SKM-1 treated with dmso at 0.1 percent for 144 hours (cell line): ENCODE measurements at regions not wholly inside any gene's neighbourhood (a gene's known extent, or its start where the extent isn't known, plus 50 kb on each side); places are given as distances from the start of the nearest gene placed in this dataset.
A peak's percentile ranks its signal among the peaks of the same experiment; 100 is the strongest.

ENCODE experiments used
- DNase-seq: peaks from one replicate; lab custom pipeline; 2025; ENCODE audit not compliant: unreplicated experiment; lab: John Stamatoyannopoulos, UW

- no peak for DNase-seq
Measured at GRCh38 chr12:115762936-115763335, 514.6 kb downstream of the MED13L start.

DNA sequence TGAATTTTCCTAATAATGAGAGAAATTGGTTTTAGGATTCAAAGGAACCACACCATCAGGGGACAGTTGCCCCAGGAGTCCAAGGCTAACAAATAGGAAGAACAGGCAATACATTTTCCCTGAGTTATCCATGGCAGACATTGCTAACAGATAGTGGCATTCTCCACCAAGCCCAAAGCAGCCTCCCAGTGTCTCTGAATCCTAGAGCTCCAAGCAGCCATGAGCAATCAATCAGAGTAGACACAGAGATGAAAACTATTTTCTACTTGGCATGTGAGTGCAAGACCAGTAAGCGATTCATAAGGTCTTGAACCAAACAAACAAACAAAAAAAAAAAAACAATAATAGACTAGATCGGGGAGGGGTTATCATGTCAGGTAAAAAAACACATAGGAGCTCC lies 515.7 kb downstream of the MED13L start:
- DNase-seq: no peak

DNA sequence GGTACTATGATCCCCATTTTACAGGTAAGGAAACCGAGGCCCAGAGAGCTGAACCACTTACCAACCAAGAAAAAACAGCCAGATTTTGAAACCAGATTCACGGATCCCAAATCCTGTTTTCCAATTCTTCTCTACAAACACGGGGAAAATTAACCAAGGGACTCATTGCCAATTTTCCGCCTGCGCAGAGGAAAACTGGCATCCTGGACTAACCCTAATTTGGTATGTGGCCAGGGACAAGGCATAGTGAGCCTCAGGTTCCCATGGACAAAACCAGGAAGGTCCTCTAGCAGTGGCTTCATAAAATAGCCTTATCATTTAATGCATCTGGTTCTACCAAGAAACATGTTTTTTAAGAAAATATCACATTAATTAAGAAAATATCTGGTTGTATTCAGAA lies 517.3 kb downstream of the MED13L start:
- DNase-seq: no peak

- DNase-seq: no peak
Measured at GRCh38 chr12:115758877-115759620, 518.4 kb downstream of the MED13L start.

DNA sequence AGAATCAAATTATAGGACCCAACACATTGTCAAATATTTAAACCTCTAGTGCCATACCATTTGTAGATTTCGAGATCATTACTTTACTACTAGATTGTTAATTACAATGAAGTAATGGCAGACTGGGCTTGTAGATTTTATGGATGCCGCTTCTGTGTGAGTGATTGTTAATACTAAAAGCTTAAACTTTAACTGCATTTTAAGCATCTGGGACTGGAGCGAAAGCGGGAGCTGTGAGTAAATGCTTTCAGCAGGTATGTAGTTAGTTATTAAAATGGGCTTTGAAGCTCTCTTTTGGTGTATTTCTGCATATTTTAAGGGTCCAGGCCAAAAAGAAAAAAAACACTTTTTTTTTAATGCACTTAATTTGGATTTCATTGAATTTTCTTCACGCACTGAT lies 519.3 kb downstream of the MED13L start:
- no peak for DNase-seq

DNA sequence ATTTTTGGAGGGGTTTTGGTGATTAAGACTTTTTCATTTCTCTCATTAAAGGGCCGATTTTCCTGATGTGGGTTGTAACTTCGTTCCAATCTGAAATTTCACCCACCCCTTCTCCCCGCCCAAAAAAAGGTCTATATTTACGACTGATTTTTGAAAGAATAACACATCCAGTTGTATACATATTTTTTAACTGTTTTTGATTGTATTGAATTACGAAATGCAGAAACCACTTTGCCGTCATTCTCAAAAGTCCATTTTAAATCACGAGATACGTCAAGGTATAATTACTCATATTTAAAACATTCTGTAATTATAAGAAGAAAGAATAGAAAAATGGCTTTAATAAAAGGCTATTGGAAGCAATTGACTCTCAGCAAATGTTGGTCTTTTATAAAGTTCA lies 520.7 kb downstream of the MED13L start:
- DNase-seq: no peak

- DNase-seq: no peak
Measured at GRCh38 chr12:115756271-115756670, 521.2 kb downstream of the MED13L start.

DNA sequence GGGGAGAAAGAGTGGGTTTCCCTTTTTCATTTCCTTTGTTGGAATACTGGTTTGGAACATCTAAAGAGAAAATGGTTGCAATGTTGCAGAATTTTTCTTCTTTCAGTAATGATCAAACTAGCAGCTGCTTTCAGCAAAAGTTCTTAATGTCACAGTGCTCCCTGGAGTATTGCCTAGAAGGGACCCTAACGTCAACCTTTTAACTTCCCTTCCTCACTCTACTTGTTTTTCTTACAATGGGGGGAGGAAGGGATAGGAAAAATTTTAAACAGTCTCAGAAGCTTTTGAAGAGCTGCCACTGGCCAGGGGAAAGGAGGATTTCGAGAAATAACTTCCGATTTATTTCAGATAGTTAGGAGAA lies 521.8 kb downstream of the MED13L start:
- no peak for DNase-seq

DNA sequence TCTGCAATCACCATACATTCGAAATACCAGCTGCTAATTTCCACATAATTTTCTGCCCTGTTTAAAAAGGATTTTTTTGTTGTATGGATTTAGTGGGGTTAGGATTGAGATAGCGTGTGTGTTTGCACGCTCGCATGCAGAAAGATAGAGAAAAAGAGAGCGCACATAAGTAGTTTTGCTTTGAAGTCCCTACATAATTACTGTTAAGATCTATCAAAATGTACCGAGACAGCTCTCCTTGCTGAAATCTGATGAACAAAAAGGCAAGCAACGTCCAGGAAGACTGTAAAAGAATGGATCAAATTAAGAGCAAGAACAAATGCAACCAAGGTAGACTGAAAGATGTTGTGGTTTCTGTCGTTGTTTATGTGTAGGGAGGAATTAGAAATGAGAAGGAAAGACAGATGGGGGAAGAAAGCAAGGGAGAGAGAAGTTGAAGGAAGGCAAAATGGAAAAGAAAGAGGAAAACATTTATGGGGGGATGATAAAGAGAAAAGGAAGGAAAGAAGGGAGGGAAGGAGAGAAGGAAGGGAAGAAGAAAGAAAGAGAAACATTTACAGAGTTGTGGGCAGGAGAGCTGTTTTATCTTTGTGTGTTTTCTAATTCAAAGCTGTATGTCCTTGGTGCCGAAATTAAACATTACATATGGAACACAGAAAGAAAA lies 522.3 kb downstream of the MED13L start:
- DNase-seq: no peak

GRCh38 chr12:115752913-115753726 lies 524.4 kb downstream of the MED13L start:
- peak; percentile 12 for DNase-seq

GRCh38 chr12:115752156-115752555 lies 525.3 kb downstream of the MED13L start:
- DNase-seq: no peak

GRCh38 chr12:115750340-115750739 lies 527.2 kb downstream of the MED13L start:
- no peak for DNase-seq

DNA sequence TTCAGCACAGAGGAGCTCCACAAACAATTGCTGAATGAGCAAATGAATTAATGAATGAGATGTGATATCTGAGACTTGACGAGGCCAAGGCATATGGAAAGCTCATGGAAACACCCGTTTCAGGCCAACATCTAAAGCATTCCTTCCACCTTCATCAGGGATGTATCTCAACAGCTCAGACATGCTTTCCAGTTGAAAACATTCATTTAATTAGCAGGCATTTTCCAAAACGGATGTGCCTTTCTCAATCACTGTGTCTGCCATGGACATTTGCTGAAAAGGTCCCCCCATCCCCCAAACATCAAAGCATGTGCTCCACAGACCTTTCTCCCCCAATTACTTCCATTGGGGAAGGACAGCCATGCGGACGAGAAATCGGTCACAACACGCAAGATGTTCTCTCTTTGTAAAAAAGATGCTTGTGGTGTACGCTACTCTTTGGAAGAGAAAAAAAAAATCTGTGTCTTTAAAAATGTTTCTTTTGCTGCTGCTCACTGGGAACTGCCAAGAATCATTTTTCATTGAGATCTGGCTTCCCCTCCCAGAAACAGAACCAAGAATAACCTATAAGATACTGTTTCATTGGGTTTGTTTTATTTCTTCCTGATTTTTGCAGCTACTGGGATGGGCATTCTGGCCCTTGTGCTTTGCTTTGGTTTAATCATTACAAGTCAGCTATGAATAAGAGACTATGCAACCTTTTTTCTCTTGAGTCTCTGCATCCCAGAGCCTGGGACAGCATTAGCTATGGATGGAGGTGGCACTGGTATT lies 528.2 kb downstream of the MED13L start:
- no peak for DNase-seq

- no peak for DNase-seq
Measured at GRCh38 chr12:115740586-115741155, 536.8 kb downstream of the MED13L start.

DNA sequence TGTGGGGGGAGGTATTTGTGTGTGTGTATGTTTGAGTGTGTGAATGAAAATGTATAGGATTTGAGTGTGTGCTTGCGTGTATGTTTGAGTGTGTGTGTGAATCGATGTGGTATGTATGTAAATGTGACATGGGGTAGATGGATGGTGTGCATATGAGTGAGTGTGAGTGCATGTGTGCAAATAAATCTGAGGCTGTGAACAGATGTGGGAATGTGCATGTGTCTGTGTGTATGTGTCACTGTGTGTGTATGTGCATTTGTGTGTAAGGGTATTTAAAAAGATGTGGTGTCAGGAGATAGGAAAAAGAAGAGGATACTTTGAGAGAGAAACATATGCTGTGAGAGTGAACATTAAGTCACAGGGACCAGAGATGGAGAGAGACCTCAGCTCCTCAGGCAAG lies 539.6 kb downstream of the MED13L start:
- no peak for DNase-seq

GRCh38 chr12:115736360-115736759 lies 541.1 kb downstream of the MED13L start:
- no peak for DNase-seq

- no peak for DNase-seq
Measured at GRCh38 chr12:115730975-115731541, 546.4 kb downstream of the MED13L start.

DNA sequence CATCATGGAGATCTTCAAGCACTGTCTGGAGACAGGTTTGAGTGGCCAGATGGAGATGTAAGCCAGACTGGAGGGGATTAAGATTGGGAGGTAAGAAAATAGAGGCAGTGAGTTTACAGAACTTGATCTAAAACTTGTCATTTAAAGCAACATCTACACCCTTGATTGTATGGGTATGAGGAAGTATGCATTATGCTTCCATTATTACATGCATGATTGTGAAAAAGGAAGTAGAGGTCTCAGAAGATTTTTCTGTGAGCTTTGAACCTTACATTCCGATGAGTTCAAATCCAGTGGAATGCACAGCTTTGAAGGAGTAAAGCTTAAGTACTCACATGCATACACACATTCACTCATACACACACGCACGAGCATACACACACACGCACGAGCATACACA lies 550.8 kb downstream of the MED13L start:
- DNase-seq: no peak

DNA sequence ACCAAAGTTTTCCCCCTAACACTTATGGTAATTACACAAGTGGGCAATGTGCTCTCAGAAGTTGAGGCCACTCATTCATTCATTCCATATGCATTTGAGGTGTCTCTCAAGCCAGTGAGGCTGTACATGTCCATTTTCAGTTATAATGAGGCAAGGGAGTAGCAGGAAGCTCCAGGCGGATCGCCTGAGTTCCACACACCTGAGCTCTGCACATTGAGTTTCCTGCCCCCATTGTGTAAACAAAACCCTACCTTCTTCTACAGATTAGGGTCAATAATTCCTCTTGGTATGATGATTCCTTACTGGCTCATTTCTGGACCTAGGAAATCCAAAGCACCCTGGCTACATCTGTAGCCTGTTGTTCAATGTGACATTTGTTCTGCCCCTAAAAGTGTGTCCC lies 555.3 kb downstream of the MED13L start:
- DNase-seq: no peak

DNA sequence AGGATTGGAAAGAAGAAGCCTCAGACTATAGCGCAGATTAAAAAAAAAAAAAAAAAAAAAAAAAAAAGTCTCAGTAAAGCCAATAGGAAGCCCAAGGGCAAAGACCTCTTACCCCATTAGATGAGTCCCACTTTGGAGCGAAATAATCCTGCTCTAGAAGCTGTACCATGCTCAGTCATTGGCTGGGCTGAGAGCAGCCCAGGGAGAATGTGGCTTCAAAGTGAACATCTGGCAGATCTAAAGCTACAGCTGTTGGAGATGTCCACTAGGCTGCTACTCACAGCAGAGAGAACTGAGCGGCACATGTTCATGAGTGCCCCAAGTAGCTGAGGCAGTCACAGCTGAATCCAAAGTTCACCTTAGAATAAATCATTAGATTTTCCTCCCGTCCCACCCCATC lies 560.9 kb downstream of the MED13L start:
- no peak for DNase-seq

- DNase-seq: no peak
Measured at GRCh38 chr12:115712676-115713075, 564.8 kb downstream of the MED13L start.
